Keratinocyte (primary cell): ENCODE measurements at regions not wholly inside any gene's neighbourhood (a gene's known extent, or its start where the extent isn't known, plus 50 kb on each side); places are given as distances from the start of the nearest gene placed in this dataset.

Experiments used
- EZH2 ChIP-seq: IDR thresholded peaks from one replicate; pipeline ENCODE4 v1.6.1; 2012; ENCODE audit warnings: inconsistent platforms, mild to moderate bottlenecking, low read length, moderate library complexity
- TF ChIP-seq, protein P1 (sequence below), 3 experiments: IDR thresholded peaks in 1 of 3; conservative IDR thresholded peaks in 1 of 3; optimal IDR thresholded peaks in 1 of 3; 2 replicates in 2 of 3; 3 replicates in 1 of 3; pipeline versions ENCODE3 to v1.5.1; 2011; ENCODE audit warnings: low read length in 3 of 3, mild to moderate bottlenecking in 3 of 3, moderate library complexity in 2 of 3, control low read depth in 1 of 3, inconsistent platforms in 1 of 3; ENCODE audit not compliant: insufficient read depth in 2 of 3; ENCODE audit errors: extremely low read depth in 1 of 3

DNA sequence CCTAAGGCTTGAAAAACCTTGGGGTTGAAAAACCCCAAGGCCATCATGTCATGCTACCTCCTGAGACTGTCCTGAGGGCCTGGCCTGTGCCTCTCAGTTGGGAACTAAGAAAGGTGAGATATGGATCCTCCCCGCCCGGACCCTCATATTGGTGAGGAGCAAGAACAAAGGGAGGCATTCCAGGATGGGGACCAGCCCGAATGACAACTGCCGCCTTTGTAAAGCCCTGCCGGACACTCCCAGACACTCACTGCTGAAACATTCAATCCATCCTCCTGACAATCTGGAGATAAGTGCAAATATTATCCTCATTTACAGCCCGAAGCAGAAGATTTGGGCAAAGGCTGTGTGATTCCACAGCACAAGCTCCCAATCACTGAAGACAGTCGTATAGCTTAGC lies 298.3 kb downstream of the NSG2 start:
- TF ChIP-seq, protein P1, sequence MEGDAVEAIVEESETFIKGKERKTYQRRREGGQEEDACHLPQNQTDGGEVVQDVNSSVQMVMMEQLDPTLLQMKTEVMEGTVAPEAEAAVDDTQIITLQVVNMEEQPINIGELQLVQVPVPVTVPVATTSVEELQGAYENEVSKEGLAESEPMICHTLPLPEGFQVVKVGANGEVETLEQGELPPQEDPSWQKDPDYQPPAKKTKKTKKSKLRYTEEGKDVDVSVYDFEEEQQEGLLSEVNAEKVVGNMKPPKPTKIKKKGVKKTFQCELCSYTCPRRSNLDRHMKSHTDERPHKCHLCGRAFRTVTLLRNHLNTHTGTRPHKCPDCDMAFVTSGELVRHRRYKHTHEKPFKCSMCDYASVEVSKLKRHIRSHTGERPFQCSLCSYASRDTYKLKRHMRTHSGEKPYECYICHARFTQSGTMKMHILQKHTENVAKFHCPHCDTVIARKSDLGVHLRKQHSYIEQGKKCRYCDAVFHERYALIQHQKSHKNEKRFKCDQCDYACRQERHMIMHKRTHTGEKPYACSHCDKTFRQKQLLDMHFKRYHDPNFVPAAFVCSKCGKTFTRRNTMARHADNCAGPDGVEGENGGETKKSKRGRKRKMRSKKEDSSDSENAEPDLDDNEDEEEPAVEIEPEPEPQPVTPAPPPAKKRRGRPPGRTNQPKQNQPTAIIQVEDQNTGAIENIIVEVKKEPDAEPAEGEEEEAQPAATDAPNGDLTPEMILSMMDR (optimal IDR thresholded peaks at IDR 0.05 in 1 of 3, IDR thresholded peaks at IDR 0.05 in 1 of 3, conservative IDR thresholded peaks at IDR 0.05 in 1 of 3; ENCODE audit: extremely low read depth in 1 of 3, insufficient read depth in 2 of 3, low read length in 3 of 3): no peak
- TF ChIP-seq EZH2: no peak
